Coronary artery (tissue), 2 donors: ENCODE measurements at regions not wholly inside any gene's neighbourhood (a gene's known extent, or its start where the extent isn't known, plus 50 kb on each side); places are given as distances from the start of the nearest gene placed in this dataset.
"Not testable (repeated sequence)": the region's sequence is repeated elsewhere in the genome, so short reads cannot be mapped to it uniquely, and the experiment has no call there.

Experiments used
- DNase-seq: peaks from one replicate; pipeline ENCODE4 v3.0.0-alpha.2; 2017; ENCODE audit warnings: low spot score
- H3K27ac ChIP-seq, 2 donors: fragments of 200-600 bp; sonication (generic); one replicate each; pipeline ENCODE4 v1.5.1; 2016 to 2019
- H3K4me3 ChIP-seq: fragments of 200-600 bp; sonication (generic); 2 replicates; pipeline ENCODE4 v1.5.1; 2016; ENCODE audit warnings: mild to moderate bottlenecking, moderate library complexity
- TF ChIP-seq, protein P1 (sequence below): fragments of 200-600 bp; sonication (generic); IDR thresholded peaks from one replicate; pipeline ENCODE4 v1.5.1; 2019; ENCODE audit warnings: antibody characterized with exemption

GRCh38 chr4:189837471-189837870 lies 103.2 kb upstream of the FRG1 start:
- H3K4me3 ChIP-seq = no peak overlapping the region
- DNase-seq = no peak
- TF ChIP-seq, protein P1, sequence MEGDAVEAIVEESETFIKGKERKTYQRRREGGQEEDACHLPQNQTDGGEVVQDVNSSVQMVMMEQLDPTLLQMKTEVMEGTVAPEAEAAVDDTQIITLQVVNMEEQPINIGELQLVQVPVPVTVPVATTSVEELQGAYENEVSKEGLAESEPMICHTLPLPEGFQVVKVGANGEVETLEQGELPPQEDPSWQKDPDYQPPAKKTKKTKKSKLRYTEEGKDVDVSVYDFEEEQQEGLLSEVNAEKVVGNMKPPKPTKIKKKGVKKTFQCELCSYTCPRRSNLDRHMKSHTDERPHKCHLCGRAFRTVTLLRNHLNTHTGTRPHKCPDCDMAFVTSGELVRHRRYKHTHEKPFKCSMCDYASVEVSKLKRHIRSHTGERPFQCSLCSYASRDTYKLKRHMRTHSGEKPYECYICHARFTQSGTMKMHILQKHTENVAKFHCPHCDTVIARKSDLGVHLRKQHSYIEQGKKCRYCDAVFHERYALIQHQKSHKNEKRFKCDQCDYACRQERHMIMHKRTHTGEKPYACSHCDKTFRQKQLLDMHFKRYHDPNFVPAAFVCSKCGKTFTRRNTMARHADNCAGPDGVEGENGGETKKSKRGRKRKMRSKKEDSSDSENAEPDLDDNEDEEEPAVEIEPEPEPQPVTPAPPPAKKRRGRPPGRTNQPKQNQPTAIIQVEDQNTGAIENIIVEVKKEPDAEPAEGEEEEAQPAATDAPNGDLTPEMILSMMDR = no peak
- no peak overlapping the region for H3K27ac ChIP-seq

DNA sequence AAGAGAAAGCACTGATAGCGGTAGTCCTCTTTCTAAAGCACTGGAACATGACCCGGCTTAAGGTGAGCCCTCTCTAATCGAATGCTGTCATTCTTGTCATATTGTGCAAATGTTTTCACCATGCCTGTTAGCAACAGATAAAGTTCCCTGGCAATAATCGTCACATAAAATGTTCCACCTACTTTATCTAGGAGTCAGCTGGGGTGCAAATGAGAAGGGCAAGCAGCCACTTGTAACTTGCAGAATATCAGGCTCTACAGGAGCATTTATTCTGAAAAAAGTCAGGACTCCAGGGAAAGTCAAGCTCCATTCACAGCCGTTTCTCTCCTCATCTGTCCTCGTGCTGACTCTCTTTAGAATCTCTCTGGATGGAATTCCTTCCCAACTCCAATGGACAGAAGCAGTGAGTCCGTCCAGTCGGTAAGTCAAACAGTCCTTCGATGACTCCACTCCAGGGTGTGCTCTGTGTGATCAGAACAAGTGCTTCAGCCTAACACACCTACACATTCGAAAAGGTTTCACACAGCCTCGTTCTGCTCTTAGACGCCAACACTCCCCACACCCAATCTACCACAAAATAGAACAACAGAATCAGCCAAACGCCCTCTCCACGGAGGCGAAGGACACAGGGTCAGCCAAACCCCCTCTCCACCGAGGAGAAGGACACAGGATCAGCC lies 101.7 kb upstream of the FRG1 start:
- H3K27ac ChIP-seq = no peak overlapping the region
- TF ChIP-seq, protein P1 = no peak
- no peak for DNase-seq
- H3K4me3 ChIP-seq = no peak overlapping the region

- Histone ChIP-seq H3K4me3 (no peak overlapping the region), H3K27ac (no peak overlapping the region)
- DNase-seq = no peak
- TF ChIP-seq, protein P1 = no peak
These were observed 100.3 kb upstream of the FRG1 start for GRCh38 chr4:189840356-189840755.

- Histone ChIP-seq H3K27ac (no peak overlapping the region), H3K4me3 (no peak overlapping the region)
- TF ChIP-seq, protein P1 = no peak
- DNase-seq = no peak
These were observed 97.2 kb upstream of the FRG1 start for GRCh38 chr4:189843413-189844009.

DNA sequence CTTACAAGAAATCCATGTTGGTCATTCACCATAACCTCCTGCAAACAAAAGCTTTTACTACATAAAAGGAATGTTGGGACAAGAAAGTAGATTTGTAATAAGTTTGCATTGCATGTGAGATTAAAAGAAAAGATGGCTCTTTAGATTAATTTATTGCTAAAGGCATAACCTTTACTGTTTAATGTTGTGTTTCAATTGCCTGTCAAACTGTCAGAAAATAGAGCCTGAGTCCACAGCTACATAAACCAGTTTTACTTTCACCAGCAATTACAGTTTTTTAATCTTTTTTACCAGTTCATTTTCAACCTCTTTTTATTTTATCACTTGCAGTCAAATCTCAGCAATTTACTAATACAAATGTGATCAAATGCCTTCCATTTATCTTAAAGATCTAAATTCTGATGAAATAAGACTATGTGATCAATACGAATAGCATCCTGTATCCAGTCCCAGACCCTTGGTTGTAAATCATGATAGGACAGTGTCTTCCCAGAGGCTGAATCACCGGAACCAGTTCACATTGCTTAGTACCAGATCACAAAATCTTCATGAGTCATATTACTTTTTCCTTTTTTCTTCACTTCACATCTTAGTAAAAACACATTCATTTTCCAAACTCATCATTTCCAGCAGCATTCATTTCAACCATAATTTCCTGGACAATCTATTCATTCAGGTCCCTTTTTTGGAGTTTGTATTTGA lies 95.4 kb upstream of the FRG1 start:
- no peak overlapping the region for H3K4me3 ChIP-seq

GRCh38 chr4:189846094-189846493 lies 94.6 kb upstream of the FRG1 start:
- not testable (repeated sequence) for H3K27ac ChIP-seq, DNase-seq, H3K4me3 ChIP-seq

More for the DNA sequence above, 95.4 kb upstream of the FRG1 start:
- H3K27ac ChIP-seq = no peak overlapping the region
- DNase-seq = no peak
- TF ChIP-seq, protein P1 = no peak

GRCh38 chr4:189846608-189847007 lies 94.1 kb upstream of the FRG1 start:
- H3K27ac ChIP-seq, H3K4me3 ChIP-seq, DNase-seq: not testable (repeated sequence)

DNA sequence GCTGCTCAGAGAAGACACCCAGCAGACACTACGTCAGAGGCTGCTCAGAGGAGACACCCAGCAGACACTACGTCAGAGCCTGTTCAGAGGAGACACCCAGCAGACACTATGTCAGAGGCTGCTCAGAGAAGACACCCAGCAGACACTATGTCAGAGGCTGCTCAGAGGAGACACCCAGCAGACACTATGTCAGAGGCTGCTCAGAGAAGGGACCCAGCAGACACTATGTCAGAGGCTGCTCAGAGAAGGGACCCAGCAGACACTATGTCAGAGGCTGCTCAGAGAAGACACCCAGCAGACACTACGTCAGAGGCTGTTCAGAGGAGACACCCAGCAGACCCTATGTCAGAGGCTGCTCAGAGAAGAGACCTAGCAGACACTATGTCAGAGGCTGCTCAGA lies 92.0 kb upstream of the FRG1 start:
- not testable (repeated sequence) for H3K27ac ChIP-seq, DNase-seq, H3K4me3 ChIP-seq
